Testis (tissue), 2 donors: ENCODE measurements at regions not wholly inside any gene's neighbourhood (a gene's known extent, or its start where the extent isn't known, plus 50 kb on each side); places are given as distances from the start of the nearest gene placed in this dataset.

Experiments
- POLR2A ChIP-seq: fragments of 450-650 bp; IDR thresholded peaks from one replicate; pipeline ENCODE4 v1.6.1; 2017; ENCODE audit warnings: antibody characterized with exemption, mild to moderate bottlenecking, moderate library complexity
- TF ChIP-seq, protein P1 (sequence below), 3 experiments: fragments of 450-650 bp in 2 of 3; fragments of 200-600 bp in 1 of 3; sonication (generic) in 1 of 3; IDR thresholded peaks; one replicate each; pipeline ENCODE4 v1.5.1; 2016 to 2019; ENCODE audit warnings: antibody characterized with exemption in 3 of 3, mild to moderate bottlenecking in 2 of 3, moderate library complexity in 1 of 3

GRCh38 chr3:134080761-134081160 is 51.0 kb upstream of the SLCO2A1 start:
- TF ChIP-seq, protein P1, sequence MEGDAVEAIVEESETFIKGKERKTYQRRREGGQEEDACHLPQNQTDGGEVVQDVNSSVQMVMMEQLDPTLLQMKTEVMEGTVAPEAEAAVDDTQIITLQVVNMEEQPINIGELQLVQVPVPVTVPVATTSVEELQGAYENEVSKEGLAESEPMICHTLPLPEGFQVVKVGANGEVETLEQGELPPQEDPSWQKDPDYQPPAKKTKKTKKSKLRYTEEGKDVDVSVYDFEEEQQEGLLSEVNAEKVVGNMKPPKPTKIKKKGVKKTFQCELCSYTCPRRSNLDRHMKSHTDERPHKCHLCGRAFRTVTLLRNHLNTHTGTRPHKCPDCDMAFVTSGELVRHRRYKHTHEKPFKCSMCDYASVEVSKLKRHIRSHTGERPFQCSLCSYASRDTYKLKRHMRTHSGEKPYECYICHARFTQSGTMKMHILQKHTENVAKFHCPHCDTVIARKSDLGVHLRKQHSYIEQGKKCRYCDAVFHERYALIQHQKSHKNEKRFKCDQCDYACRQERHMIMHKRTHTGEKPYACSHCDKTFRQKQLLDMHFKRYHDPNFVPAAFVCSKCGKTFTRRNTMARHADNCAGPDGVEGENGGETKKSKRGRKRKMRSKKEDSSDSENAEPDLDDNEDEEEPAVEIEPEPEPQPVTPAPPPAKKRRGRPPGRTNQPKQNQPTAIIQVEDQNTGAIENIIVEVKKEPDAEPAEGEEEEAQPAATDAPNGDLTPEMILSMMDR (IDR thresholded peaks at IDR 0.05), result no peak
- no peak for TF ChIP-seq POLR2A
